ENCODE measurements at regions not wholly inside any gene's neighbourhood (a gene's known extent, or its start where the extent isn't known, plus 50 kb on each side); places are given as distances from the start of the nearest gene placed in this dataset.

GRCh38 chr1:222329493-222330045 is 218.3 kb downstream of the HHIPL2 start:
- no peak for TF ChIP-seq EZH2phosphoT487 (IDR thresholded peaks at IDR 0.05; ENCODE audit: insufficient read depth, low read depth)
- no peak for TF ChIP-seq EZH2 (IDR thresholded peaks at IDR 0.05; ENCODE audit: insufficient read depth, poor library complexity, severe bottlenecking)

All from GM23248 (cell line).